Central memory CD8-positive, alpha-beta T cell (primary cell): ENCODE measurements at regions not wholly inside any gene's neighbourhood (a gene's known extent, or its start where the extent isn't known, plus 50 kb on each side); places are given as distances from the start of the nearest gene placed in this dataset.

Source experiments
- ATAC-seq: fragments of 150-1000 bp; cut with Tn5 transposase; replicated peaks from 2 replicates; pipeline ENCODE4 v1.10.0; 2022; ENCODE audit warnings: mild to moderate bottlenecking, moderate FRiP score, moderate number of reproducible peaks; ENCODE audit not compliant: poor library complexity, severe bottlenecking; ENCODE audit errors: extremely low read depth
- DNase-seq, 2 donors: peaks; one replicate each; pipeline ENCODE4 v3.0.0; 2021; ENCODE audit warnings: low spot score in 2 of 2
- H3K27ac Mint-ChIP-seq: one replicate; pipeline ENCODE4 v1.8.0; 2022; ENCODE audit warnings: low read depth, mild to moderate bottlenecking, moderate library complexity, mixed read lengths
- H3K27me3 Mint-ChIP-seq: one replicate; pipeline ENCODE4 v1.8.0; 2022; ENCODE audit warnings: mixed read lengths
- H3K36me3 Mint-ChIP-seq: one replicate; pipeline ENCODE4 v1.8.0; 2022; ENCODE audit warnings: mild to moderate bottlenecking, moderate library complexity, mixed read lengths; ENCODE audit not compliant: insufficient read depth
- H3K4me1 Mint-ChIP-seq: one replicate; pipeline ENCODE4 v1.8.0; 2022; ENCODE audit warnings: mixed read lengths
- H3K4me3 Mint-ChIP-seq: one replicate; pipeline ENCODE4 v1.8.0; 2022; ENCODE audit warnings: mild to moderate bottlenecking, moderate library complexity, mixed read lengths
- H3K9me3 Mint-ChIP-seq: one replicate; pipeline ENCODE4 v1.8.0; 2022; ENCODE audit warnings: mixed read lengths

GRCh38 chr4:24262616-24263015, 321.7 kb downstream of the DHX15 start:
- no peaks in the 10 kb centered on the region for H3K4me1 Mint-ChIP-seq
- DNase-seq = no peak
- no peaks in the 10 kb centered on the region for H3K27me3 Mint-ChIP-seq
- ATAC-seq = no peak
- H3K9me3 Mint-ChIP-seq = peaks cover 11% of the 10 kb centered on the region
- no peak overlapping the region for H3K27ac Mint-ChIP-seq
- H3K36me3 Mint-ChIP-seq = no peaks in the 10 kb centered on the region
- no peak overlapping the region for H3K4me3 Mint-ChIP-seq

GRCh38 chr4:24262084-24262483, 322.3 kb downstream of the DHX15 start:
- Mint-ChIP-seq H3K4me1 (no peaks in the 10 kb centered on the region), H3K9me3 (peaks cover 11% of the 10 kb centered on the region), H3K4me3 (no peak overlapping the region), H3K27ac (no peak overlapping the region), H3K36me3 (no peaks in the 10 kb centered on the region), H3K27me3 (no peaks in the 10 kb centered on the region)
- DNase-seq (no peak), ATAC-seq (no peak)

GRCh38 chr4:24260923-24261564, 323.3 kb downstream of the DHX15 start:
- DNase-seq (no peak), ATAC-seq (no peak)
- no peaks in the 10 kb centered on the region for H3K27me3 Mint-ChIP-seq
- no peaks in the 10 kb centered on the region for H3K4me1 Mint-ChIP-seq
- no peak overlapping the region for H3K27ac Mint-ChIP-seq
- no peaks in the 10 kb centered on the region for H3K36me3 Mint-ChIP-seq
- H3K4me3 Mint-ChIP-seq = no peak overlapping the region
- peaks cover 11% of the 10 kb centered on the region for H3K9me3 Mint-ChIP-seq

- no peaks in the 10 kb centered on the region for H3K27me3 Mint-ChIP-seq
- no peak overlapping the region for H3K4me3 Mint-ChIP-seq
- H3K4me1 Mint-ChIP-seq = no peaks in the 10 kb centered on the region
- H3K36me3 Mint-ChIP-seq = no peaks in the 10 kb centered on the region
- H3K9me3 Mint-ChIP-seq = peaks cover 5% of the 10 kb centered on the region
- DNase-seq = no peak
- ATAC-seq = no peak
- no peak overlapping the region for H3K27ac Mint-ChIP-seq
Measured at GRCh38 chr4:24260133-24260715, 324.1 kb downstream of the DHX15 start.

DNA sequence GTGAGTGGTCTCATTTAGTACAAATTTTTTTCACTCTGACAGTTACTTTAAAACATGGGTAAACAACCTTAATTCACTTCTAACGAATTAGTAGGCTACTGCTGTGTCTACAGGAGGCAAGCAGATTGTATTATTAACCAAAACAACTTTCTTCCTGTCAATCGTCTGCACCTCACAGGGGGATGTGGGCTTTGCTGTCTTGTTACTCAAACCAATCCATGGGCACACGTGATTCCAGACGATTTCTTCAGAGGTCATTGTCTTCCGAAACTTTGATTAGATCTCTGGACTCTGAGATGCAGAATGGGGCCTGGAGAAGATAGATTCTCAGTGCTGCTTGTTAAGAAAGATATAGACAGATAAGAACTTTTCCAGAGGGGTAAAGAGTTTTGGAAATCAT, 327.8 kb downstream of the DHX15 start:
- Mint-ChIP-seq H3K27me3 (no peaks in the 10 kb centered on the region), H3K9me3 (peaks cover 11% of the 10 kb centered on the region), H3K36me3 (no peaks in the 10 kb centered on the region), H3K4me3 (no peak overlapping the region), H3K27ac (no peak overlapping the region), H3K4me1 (no peaks in the 10 kb centered on the region)
- DNase-seq = no peak
- no peak for ATAC-seq

DNA sequence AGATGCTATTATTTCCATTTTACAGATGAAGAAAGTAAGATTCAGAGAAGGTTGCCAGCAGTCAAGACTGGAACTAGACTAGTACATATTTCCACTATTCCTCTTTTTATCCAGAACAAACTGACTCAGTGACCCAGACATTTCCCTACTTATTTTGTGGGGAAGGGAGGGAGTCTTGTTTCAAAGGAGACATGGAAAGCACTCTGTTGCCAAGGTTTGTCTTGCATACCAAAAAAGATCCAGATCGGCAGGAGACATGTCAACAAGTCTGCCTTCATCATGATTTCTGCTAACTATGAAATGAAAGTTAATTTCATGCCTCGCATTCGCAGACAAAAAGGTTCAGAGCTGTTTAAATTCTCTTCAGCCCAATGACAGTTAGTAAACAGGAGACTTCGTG, 328.3 kb downstream of the DHX15 start:
- peaks cover 7% of the 10 kb centered on the region for H3K9me3 Mint-ChIP-seq

DNA sequence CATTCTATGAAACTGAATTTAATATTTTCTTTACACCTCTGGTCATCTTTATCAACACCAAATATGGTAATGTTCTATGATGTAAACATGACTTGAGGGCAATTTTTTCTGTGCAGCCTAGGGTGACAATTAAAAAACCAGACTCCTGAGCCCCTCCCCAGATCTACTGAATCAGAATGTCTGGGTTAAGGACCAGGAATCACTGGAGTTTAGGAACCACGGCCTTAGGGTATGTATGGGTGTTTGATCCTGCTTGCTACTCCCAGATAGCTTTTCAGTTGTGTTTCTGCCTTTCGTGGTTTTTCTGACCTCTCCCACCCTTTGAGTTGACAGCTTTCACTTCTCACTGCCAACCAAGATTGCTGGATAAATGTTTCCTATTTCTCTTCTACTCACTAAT, 332.2 kb downstream of the DHX15 start:
- Mint-ChIP-seq H3K27me3 (no peaks in the 10 kb centered on the region), H3K4me1 (no peaks in the 10 kb centered on the region)
- no peak for ATAC-seq

More for the DNA sequence above, 328.3 kb downstream of the DHX15 start:
- no peak for ATAC-seq
- no peaks in the 10 kb centered on the region for H3K4me1 Mint-ChIP-seq
- no peaks in the 10 kb centered on the region for H3K27me3 Mint-ChIP-seq
- DNase-seq = no peak
- H3K27ac Mint-ChIP-seq = no peak overlapping the region
- no peaks in the 10 kb centered on the region for H3K36me3 Mint-ChIP-seq
- no peak overlapping the region for H3K4me3 Mint-ChIP-seq

GRCh38 chr4:24251589-24251988, 332.8 kb downstream of the DHX15 start:
- no peak for DNase-seq
- peaks cover 6% of the 10 kb centered on the region for H3K9me3 Mint-ChIP-seq
- no peak overlapping the region for H3K27ac Mint-ChIP-seq
- no peaks in the 10 kb centered on the region for H3K27me3 Mint-ChIP-seq
- no peaks in the 10 kb centered on the region for H3K4me1 Mint-ChIP-seq
- H3K4me3 Mint-ChIP-seq = no peak overlapping the region
- ATAC-seq = no peak
- no peaks in the 10 kb centered on the region for H3K36me3 Mint-ChIP-seq

More for the DNA sequence above, 332.2 kb downstream of the DHX15 start:
- H3K4me3 Mint-ChIP-seq = no peak overlapping the region
- H3K9me3 Mint-ChIP-seq = peaks cover 6% of the 10 kb centered on the region
- H3K36me3 Mint-ChIP-seq = no peaks in the 10 kb centered on the region
- no peak for DNase-seq
- H3K27ac Mint-ChIP-seq = no peak overlapping the region

- no peak overlapping the region for H3K27ac Mint-ChIP-seq
- ATAC-seq (no peak), DNase-seq (no peak)
- peaks cover 6% of the 10 kb centered on the region for H3K9me3 Mint-ChIP-seq
- H3K4me3 Mint-ChIP-seq = no peak overlapping the region
- no peaks in the 10 kb centered on the region for H3K36me3 Mint-ChIP-seq
- no peaks in the 10 kb centered on the region for H3K27me3 Mint-ChIP-seq
- H3K4me1 Mint-ChIP-seq = no peaks in the 10 kb centered on the region
Measured at GRCh38 chr4:24249972-24250371, 334.4 kb downstream of the DHX15 start.

- Mint-ChIP-seq H3K4me3 (no peak overlapping the region), H3K36me3 (no peaks in the 10 kb centered on the region), H3K27me3 (no peaks in the 10 kb centered on the region), H3K4me1 (no peaks in the 10 kb centered on the region), H3K27ac (no peak overlapping the region), H3K9me3 (peaks cover 6% of the 10 kb centered on the region)
- DNase-seq (no peak), ATAC-seq (no peak)
Measured at GRCh38 chr4:24248674-24249630, 335.4 kb downstream of the DHX15 start.

DNA sequence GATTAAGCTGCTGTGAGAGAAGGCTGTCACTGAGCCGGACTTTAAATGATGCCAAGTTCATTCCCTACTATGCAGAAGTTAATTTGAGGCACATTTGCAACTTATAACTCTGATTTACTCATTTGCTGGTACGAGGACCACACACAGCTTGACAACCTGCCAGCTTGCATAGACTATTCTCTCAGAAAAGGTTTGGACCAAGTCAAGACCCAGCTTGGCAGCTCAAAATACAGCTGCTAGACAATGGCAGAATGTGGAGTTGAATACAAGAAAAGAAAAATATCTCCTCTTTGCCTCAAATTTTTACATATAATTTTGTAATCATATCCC, 338.9 kb downstream of the DHX15 start:
- Mint-ChIP-seq H3K9me3 (peaks cover 6% of the 10 kb centered on the region), H3K27ac (no peak overlapping the region), H3K4me1 (no peaks in the 10 kb centered on the region), H3K36me3 (no peaks in the 10 kb centered on the region), H3K27me3 (no peaks in the 10 kb centered on the region), H3K4me3 (no peak overlapping the region)
- no peak for ATAC-seq
- no peak for DNase-seq

DNA sequence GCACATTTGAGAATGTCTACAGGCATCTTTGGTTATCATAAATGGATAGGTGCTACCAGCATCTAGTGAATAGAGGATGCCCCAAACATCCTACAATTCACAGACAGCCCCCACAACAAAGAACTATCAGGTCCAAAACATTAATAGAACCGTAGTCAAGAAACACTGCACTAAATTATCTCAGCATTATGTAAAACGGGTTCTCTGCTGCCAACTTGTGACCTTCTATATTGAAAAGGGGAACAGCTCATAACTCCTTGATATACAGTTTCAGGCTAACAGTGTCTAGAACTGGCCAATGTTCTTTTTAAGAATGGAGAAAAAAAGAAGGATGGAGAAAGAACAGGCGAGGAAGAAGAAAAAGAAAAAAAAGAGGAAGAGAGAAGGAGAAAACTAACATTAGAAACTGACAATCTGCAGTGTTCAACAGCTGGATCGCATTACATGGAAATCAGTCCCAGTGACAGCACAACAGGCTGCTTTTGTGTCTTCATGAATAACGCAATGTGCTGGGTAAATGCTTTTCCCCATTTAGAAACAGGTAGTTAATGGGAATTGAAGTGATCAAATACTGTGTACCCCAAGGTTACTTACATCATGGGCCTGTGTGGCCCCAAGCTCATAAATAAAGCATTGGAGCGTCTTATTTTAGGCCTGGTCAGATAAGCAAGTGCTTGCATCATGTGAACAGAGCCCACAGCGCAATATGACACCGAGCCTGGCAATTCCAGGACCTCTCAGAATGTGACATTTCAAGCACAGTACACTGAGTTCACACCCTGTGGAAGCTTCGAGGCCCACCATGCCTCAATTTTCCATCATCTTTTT, 339.5 kb downstream of the DHX15 start:
- no peaks in the 10 kb centered on the region for H3K27me3 Mint-ChIP-seq
- no peaks in the 10 kb centered on the region for H3K36me3 Mint-ChIP-seq
- H3K9me3 Mint-ChIP-seq = peaks cover 6% of the 10 kb centered on the region
- no peak overlapping the region for H3K4me3 Mint-ChIP-seq
- ATAC-seq = no peak
- no peak overlapping the region for H3K27ac Mint-ChIP-seq
- no peak for DNase-seq
- no peaks in the 10 kb centered on the region for H3K4me1 Mint-ChIP-seq
